ENCODE measurements at regions not wholly inside any gene's neighbourhood (a gene's known extent, or its start where the extent isn't known, plus 50 kb on each side); places are given as distances from the start of the nearest gene placed in this dataset.
A peak's percentile ranks its signal among the peaks of the same experiment; 100 is the strongest.
"Not testable (repeated sequence)": the region's sequence is repeated elsewhere in the genome, so short reads cannot be mapped to it uniquely, and the experiment has no call there.

GRCh38 chr7:127530148-127530547 is 55.2 kb downstream of the GCC1 start:
- no peak for DNase-seq

DNA sequence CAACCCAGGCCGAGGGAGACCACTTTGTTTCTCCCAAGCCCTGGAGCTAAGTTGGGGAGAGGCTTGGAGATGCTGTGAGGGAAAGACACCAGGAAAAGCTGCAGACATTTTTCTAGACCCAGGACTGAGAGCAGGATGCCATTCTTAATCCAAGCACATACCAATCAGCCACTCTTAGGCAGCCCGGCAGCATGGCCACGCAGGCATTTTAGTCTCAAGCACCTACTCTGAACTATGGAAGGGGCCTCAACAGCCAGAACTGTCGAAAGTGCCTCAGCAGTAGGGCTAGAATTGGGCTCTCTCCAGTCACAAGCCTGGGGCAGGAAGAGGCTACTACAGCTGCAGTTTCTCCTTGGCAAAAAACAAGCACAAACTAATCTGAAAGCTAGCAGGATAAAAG is 57.8 kb downstream of the GCC1 start:
- no peak for DNase-seq

GRCh38 chr7:127525866-127526480 is 59.4 kb downstream of the GCC1 start:
- DNase-seq = no peak

- no peak for DNase-seq
These were observed 69.1 kb downstream of the GCC1 start for GRCh38 chr7:127516320-127516719.

DNA sequence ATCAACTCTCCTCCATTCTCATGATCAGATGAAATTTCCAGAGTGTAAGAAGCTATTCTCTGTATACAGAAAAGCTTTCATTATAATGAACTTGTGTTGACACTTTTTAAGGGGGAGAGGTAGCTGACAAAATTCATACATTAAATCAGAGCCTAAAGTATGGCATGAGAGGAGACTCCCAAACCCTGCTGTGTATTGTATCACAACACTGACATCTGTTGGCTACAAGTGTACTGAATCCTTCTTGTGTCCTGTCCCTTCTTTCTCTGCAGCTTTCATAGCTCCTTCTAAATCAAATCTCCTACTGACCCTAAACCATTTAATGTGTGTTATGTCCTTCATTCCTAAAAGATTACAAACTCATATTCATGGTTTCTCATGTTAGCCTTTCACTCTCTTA is 70.9 kb downstream of the GCC1 start:
- DNase-seq = peak; percentile 15

DNA sequence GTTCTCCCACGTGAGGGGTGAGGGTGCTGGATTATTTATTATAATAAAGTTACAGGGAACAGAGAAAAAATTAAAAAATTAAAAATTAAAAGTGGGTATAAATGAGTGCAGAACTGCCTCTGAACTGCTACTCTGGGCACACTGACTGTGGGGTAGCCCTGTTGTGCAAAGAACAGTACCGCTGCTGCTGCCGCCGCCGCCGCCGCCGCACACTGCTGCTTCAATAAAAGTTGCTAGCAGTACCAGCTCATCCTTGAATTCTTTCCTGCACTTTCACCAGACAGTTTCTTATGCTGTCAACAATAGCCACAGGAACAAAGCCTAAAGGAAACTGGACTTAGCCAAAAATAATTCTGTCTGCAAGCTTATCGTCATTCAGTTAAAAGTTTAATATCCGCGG is 72.1 kb downstream of the GCC1 start:
- DNase-seq = no peak

GRCh38 chr7:127512663-127513062 is 72.7 kb downstream of the GCC1 start:
- DNase-seq = no peak

- DNase-seq = no peak
These were observed 80.7 kb downstream of the GCC1 start for GRCh38 chr7:127504715-127505114.

GRCh38 chr7:127501817-127502216 is 83.6 kb downstream of the GCC1 start:
- DNase-seq = no peak

GRCh38 chr7:127487381-127487780 is 94.9 kb upstream of the ZNF800 start:
- DNase-seq = no peak

DNA sequence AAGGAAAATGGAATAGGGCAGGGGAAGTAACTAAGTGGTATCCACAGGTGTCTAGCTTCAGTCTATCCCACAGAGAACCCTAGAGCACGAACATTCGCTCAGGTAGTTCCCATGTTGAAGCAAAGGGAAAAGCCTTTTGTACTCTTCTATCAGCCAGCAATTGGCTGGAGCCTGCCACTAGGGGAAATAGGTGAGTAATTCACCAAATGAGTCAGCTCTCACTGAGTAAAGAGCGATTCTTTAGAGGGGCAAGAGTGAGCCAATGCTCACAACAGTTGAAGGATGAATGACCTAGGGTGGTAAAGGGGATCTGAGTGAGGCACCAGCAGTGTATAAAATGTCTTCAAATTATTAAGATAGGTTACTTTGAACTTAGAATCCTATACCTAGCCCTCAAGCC is 94.1 kb upstream of the ZNF800 start:
- DNase-seq = no peak

GRCh38 chr7:127485482-127485881 is 93.0 kb upstream of the ZNF800 start:
- no peak for DNase-seq

DNA sequence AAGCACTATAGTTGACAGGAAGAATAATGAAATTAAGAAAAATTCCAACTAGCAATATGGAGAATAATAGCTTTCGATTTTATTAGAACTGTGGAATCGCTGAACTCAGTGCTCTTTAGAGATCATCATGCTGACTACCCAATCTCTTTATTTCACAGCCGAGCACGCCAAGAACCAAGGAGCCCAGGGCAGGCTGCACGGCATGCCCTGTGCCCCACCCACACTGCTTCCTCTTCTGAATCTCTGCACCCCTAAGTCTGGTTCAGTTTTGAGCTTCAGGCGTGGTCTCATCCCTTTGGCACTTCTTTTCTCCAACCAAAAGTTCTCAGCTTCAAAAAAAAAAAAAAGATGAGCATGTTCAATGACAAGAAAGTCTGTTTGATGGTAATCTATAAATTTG is 92.4 kb upstream of the ZNF800 start:
- DNase-seq = no peak

DNA sequence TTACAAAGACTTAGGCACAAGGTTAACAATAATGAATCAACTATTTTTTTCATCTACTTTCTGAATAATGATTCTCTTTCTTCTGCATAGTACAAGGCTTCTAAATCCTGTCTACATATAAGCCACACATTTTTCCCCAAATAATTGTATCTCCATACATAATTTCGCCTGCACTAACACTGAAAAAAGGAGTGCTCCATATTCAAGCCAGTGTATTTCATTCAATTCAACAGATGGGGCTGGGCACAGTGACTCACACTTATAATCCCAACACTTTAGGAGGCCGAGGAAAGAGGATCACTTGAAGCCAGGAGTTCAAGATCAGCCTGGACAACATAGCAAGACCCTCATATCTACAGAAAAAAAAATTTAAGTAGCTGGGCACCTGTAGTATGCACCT is 86.0 kb upstream of the ZNF800 start:
- no peak for DNase-seq

- DNase-seq = no peak
These were observed 85.5 kb upstream of the ZNF800 start for GRCh38 chr7:127478024-127478355.

- DNase-seq = no peak
These were observed 85.0 kb upstream of the ZNF800 start for GRCh38 chr7:127477295-127478023.

- DNase-seq = no peak
These were observed 84.1 kb upstream of the ZNF800 start for GRCh38 chr7:127476618-127477017.

GRCh38 chr7:127474457-127474856 is 81.9 kb upstream of the ZNF800 start:
- DNase-seq = no peak

DNA sequence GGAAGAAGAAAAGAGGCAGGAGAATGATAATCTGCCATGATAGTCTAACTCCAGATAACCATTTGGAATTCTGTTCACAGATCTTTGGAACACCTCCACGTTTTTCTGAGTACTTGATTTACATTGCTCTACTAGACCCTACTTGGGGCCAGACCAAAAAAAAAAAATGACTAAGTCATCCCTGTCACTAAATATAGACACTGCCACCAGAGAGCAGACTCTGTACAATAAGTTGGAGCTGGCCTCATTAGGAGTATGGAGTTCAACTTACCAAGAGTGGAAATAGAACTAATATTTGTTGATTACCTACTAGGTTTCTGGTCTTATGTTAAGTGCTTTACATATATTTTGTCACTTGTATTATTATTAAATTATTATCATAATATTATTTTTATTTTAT is 80.9 kb upstream of the ZNF800 start:
- no peak for DNase-seq

GRCh38 chr7:127460077-127460476 is 67.6 kb upstream of the ZNF800 start:
- no peak for DNase-seq

DNA sequence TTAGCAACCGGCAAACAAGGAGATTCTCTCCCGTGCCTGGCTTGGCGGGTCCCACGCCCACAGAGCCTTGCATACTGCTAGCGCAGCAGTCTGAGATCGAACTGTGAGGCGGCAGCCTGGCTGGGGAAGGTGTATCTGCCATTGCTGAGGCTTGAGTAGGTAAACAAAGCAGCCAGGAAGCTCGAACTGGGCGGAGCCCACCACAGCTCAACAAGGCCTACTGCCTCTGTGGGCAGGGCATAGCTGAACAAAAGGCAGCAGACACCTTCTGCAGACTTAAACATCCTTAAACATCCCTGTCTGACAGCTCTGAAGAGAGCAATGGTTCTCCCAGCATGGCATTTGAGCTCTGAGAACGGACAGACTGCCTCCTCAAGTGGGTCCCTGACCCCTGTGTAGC is 58.8 kb upstream of the ZNF800 start:
- not testable (repeated sequence) for DNase-seq

- no peak for DNase-seq
These were observed 56.1 kb upstream of the ZNF800 start for GRCh38 chr7:127448566-127448965.

DNA sequence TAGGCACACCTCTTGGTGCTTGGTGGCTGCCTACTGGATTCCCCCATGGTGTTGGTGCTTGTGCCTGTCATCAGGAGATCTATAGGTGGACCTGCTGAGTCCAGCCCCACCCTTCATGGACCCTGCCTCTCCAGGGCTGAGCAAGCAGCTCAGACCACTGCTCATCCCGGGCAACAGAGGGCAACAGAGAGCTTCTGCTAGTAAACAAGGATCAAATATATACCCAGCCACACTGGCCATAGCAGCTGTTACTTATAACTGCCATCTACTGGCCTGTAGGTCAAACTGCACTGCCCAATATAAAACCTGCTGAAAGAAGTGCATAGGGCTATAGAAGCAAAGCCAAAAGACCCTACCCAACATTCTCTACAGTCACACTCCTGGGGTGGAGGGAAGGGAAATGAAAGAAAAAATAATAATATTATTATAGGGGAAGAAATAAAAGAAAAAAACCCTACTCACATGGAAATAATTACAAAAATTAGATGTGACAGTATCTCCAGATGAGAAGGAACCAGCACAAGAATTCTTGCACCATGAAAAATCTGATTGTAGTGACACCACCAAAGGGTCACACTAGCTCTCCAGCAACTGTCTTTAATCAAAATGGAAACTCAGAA is 54.9 kb upstream of the ZNF800 start:
- no peak for DNase-seq

DNA sequence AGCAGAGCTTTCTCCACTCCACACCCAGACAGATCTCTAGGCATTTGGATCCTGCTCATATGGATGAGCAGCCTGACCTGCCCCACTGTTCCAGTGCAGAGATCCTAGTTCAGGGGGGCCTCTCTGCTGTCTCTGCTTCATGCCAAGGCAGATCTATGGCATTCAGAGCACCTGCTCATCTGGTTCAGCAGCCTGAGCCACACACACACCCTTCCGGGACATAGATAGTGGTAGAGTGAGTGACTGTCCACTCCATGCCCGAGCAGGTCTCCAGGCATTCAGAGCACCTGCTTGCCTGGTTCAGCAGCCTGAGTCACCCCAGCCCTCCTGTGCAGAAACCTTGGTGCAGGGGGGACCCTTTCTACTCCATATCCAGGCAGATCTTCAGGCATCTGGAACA is 54.3 kb upstream of the ZNF800 start:
- no peak for DNase-seq
